NCI-H524 (cell line): ENCODE measurements at regions not wholly inside any gene's neighbourhood (a gene's known extent, or its start where the extent isn't known, plus 50 kb on each side); places are given as distances from the start of the nearest gene placed in this dataset.

Experiments
- DNase-seq, 2 experiments: peaks; one replicate each; lab custom pipeline; 2025; lab: John Stamatoyannopoulos, UW

GRCh38 chr2:167430447-167430846, 542.2 kb downstream of the XIRP2 start:
- no peak for DNase-seq

- DNase-seq, result peak; percentile 0 to 49
Measured at GRCh38 chr2:167424803-167425755, 536.8 kb downstream of the XIRP2 start.

- peak; percentile 24 to 87 for DNase-seq
Measured at GRCh38 chr2:167424221-167424620, 535.9 kb downstream of the XIRP2 start.

- peak in 1 of 2 experiments; percentile 12 for DNase-seq
Measured at GRCh38 chr2:167423731-167424130, 535.5 kb downstream of the XIRP2 start.

GRCh38 chr2:167420211-167420610, 531.9 kb downstream of the XIRP2 start:
- DNase-seq, result peak in 1 of 2 experiments; percentile 42

- DNase-seq, result no peak
Measured at GRCh38 chr2:167415068-167415467, 526.8 kb downstream of the XIRP2 start.

- peak in 1 of 2 experiments; percentile 8 for DNase-seq
Measured at GRCh38 chr2:167411367-167411766, 523.1 kb downstream of the XIRP2 start.

GRCh38 chr2:167406558-167406957, 518.3 kb downstream of the XIRP2 start:
- peak in 1 of 2 experiments; percentile 6 for DNase-seq

- DNase-seq, result no peak
Measured at GRCh38 chr2:167404627-167405284, 516.5 kb downstream of the XIRP2 start.

GRCh38 chr2:167401309-167401708, 513.0 kb downstream of the XIRP2 start:
- no peak for DNase-seq

GRCh38 chr2:167400546-167400945, 512.3 kb downstream of the XIRP2 start:
- DNase-seq, result no peak

GRCh38 chr2:167398873-167399272, 510.6 kb downstream of the XIRP2 start:
- DNase-seq, result peak; percentile 59 to 84

- DNase-seq, result no peak
Measured at GRCh38 chr2:167388901-167389300, 500.6 kb downstream of the XIRP2 start.

GRCh38 chr2:167388497-167388896, 500.2 kb downstream of the XIRP2 start:
- no peak for DNase-seq

GRCh38 chr2:167386694-167387093, 498.4 kb downstream of the XIRP2 start:
- DNase-seq, result no peak

- DNase-seq, result no peak
Measured at GRCh38 chr2:167383610-167384194, 495.4 kb downstream of the XIRP2 start.

GRCh38 chr2:167381349-167381748, 493.1 kb downstream of the XIRP2 start:
- no peak for DNase-seq

GRCh38 chr2:167380555-167380954, 492.3 kb downstream of the XIRP2 start:
- DNase-seq, result no peak

- DNase-seq, result no peak
Measured at GRCh38 chr2:167380094-167380493, 491.8 kb downstream of the XIRP2 start.

GRCh38 chr2:167369083-167369482, 480.8 kb downstream of the XIRP2 start:
- no peak for DNase-seq

- no peak for DNase-seq
Measured at GRCh38 chr2:167368371-167368770, 480.1 kb downstream of the XIRP2 start.

- no peak for DNase-seq
Measured at GRCh38 chr2:167365216-167365615, 476.9 kb downstream of the XIRP2 start.

GRCh38 chr2:167361426-167361825, 473.1 kb downstream of the XIRP2 start:
- no peak for DNase-seq
